GM12892 (cell line): ENCODE measurements at regions not wholly inside any gene's neighbourhood (a gene's known extent, or its start where the extent isn't known, plus 50 kb on each side); places are given as distances from the start of the nearest gene placed in this dataset.

Experiments
- POLR2A ChIP-seq: IDR thresholded peaks from 2 replicates; pipeline ENCODE4 v1.6.1; 2011; ENCODE audit warnings: low read depth, low read length, control low read depth
- POLR2AphosphoS5 ChIP-seq: IDR thresholded peaks from 2 replicates; pipeline ENCODE4 v1.6.1; 2011; ENCODE audit warnings: low read depth, low read length, control low read depth
- TAF1 ChIP-seq: IDR thresholded peaks from 2 replicates; pipeline ENCODE4 v1.6.1; 2011; ENCODE audit warnings: low read depth, mild to moderate bottlenecking, control low read depth, low read length, borderline replicate concordance

- TF ChIP-seq TAF1 (no peak), POLR2A (no peak), POLR2AphosphoS5 (no peak)
Observed at GRCh38 chr18:4994710-4995109, 202.3 kb downstream of the AKAIN1 start.
